ENCODE measurements at regions not wholly inside any gene's neighbourhood (a gene's known extent, or its start where the extent isn't known, plus 50 kb on each side); places are given as distances from the start of the nearest gene placed in this dataset.

DNA sequence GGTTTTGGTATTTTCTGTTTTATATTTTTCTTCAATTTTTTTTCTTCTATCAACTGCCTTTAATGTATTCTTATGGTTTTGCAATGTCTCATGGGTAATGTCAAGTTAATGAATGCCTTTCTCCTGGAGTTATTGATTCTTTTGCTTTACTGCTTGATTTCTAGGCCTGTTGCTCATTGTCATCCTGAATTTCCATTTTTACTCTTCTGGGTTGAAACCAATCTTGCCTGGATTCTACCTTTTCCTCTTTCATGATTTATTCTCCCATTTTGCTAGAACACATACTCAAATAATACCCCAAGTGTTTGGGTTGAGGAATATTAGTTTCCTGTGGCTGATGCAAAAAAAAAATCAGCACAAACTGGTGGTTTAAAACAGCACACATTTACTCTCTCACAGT, 315.2 kb upstream of the PDZRN3 start:
- H3K27me3 ChIP-seq (ENCODE audit: control insufficient read depth, insufficient read depth, low read length) = no peaks in the 10 kb centered on the region
- no peaks in the 10 kb centered on the region for H3K36me3 ChIP-seq (ENCODE audit: control insufficient read depth, low read depth, low read length)
- H3K27ac ChIP-seq (ENCODE audit: low read length) = no peak overlapping the region
- no peaks in the 10 kb centered on the region for H3K9me3 ChIP-seq (ENCODE audit: control insufficient read depth, low read depth, low read length)
- H3K4me1 ChIP-seq (ENCODE audit: control insufficient read depth, low read depth, low read length) = no peaks in the 10 kb centered on the region
- H3K9ac ChIP-seq (ENCODE audit: low read length) = no peak overlapping the region
- no peak overlapping the region for H3K4me3 ChIP-seq (ENCODE audit: low read length)

DNA sequence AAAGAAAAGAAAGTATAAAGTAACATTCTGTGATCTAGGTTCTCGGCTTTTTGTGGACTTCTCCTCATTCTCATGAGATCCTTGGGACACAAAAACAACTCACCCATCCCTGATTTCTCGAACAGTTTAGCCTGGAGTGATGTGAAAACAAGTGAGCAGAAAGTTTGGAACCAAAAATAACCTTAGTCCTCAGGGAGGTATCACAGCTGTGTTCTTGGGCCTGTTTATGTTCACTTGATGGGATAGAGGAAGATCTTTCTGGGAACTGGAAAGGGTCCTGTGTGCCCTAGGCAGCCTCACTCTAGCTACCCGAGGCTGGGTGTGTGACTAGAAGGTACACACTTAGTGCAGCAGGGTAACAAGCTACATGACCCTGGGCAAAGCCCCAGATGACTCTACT, 308.8 kb upstream of the PDZRN3 start:
- H3K9me3 ChIP-seq (ENCODE audit: control insufficient read depth, low read depth, low read length) = no peaks in the 10 kb centered on the region

DNA sequence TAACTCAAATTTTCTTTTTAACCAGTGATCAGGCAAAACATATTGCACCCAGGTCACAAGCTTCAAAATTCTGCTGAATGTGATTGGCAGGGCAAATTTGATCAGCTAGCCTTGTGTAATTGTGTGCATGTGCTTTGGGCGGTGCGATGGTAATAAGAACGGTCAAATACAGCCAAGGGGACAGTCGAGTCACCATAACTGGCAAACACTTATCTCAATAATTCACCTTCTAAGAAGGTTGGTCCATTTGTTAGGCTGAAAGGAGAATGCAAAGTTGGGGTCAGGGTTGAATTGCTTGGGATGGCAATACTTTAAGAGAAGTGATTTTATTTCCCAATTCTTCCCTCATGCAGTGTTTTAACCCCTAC, 302.4 kb upstream of the PDZRN3 start:
- Histone ChIP-seq H3K4me1 (ENCODE audit: control insufficient read depth, low read depth, low read length) (peaks cover 2% of the 10 kb centered on the region), H3K27me3 (ENCODE audit: control insufficient read depth, insufficient read depth, low read length) (no peaks in the 10 kb centered on the region), H3K9me3 (ENCODE audit: control insufficient read depth, low read depth, low read length) (no peaks in the 10 kb centered on the region), H3K27ac (ENCODE audit: low read length) (no peak overlapping the region), H3K9ac (ENCODE audit: low read length) (no peak overlapping the region), H3K4me3 (ENCODE audit: low read length) (no peak overlapping the region), H3K36me3 (ENCODE audit: control insufficient read depth, low read depth, low read length) (no peaks in the 10 kb centered on the region)

More for the DNA sequence above, 308.8 kb upstream of the PDZRN3 start:
- H3K27me3 ChIP-seq (ENCODE audit: control insufficient read depth, insufficient read depth, low read length) = no peaks in the 10 kb centered on the region
- H3K4me3 ChIP-seq (ENCODE audit: low read length) = no peak overlapping the region
- H3K27ac ChIP-seq (ENCODE audit: low read length) = no peak overlapping the region
- no peak overlapping the region for H3K9ac ChIP-seq (ENCODE audit: low read length)
- H3K36me3 ChIP-seq (ENCODE audit: control insufficient read depth, low read depth, low read length) = no peaks in the 10 kb centered on the region
- H3K4me1 ChIP-seq (ENCODE audit: control insufficient read depth, low read depth, low read length) = no peaks in the 10 kb centered on the region

DNA sequence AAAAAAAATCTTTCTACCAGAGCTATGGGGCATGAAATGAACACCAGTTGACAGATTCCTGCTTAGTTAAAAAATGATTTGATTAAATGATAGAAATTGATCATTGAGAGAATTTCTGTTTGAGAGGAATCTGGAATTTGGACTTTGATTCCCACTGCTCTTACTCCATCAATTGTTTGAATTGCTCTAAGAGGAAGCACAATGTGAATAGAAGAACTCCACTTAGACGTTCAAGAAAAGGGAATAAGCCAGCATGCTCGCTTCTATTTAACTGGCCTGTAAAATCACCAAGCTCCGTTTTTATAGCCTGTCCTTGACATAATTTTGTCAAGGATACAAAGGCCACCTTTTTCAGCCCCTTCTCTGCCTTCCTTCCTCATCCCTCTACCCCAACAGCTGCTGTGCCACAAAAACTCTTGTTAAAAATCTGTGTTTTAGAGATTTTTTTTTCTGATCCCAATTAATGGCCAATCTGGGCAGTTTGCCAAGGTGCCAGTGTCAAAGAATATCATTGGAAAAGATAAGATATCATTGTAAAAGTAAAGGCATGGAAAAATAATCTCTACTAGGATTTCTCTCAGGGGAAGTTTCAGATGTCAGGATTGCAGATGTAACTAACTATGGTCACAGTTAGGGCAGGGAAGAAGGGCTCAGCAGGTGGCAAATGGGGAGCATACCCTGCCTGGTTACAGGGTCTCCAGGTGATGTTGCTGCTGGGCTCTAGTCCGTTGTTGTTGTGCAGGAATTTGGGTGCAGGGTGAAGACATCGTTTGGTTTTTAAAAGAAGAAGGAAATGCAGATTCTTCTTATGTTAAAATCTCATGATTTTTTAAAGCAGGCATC, 301.8 kb upstream of the PDZRN3 start:
- Histone ChIP-seq H3K36me3 (ENCODE audit: control insufficient read depth, low read depth, low read length) (no peaks in the 10 kb centered on the region), H3K4me1 (ENCODE audit: control insufficient read depth, low read depth, low read length) (peaks cover 2% of the 10 kb centered on the region), H3K27ac (ENCODE audit: low read length) (no peak overlapping the region), H3K9me3 (ENCODE audit: control insufficient read depth, low read depth, low read length) (no peaks in the 10 kb centered on the region), H3K27me3 (ENCODE audit: control insufficient read depth, insufficient read depth, low read length) (no peaks in the 10 kb centered on the region), H3K4me3 (ENCODE audit: low read length) (no peak overlapping the region), H3K9ac (ENCODE audit: low read length) (no peak overlapping the region)

DNA sequence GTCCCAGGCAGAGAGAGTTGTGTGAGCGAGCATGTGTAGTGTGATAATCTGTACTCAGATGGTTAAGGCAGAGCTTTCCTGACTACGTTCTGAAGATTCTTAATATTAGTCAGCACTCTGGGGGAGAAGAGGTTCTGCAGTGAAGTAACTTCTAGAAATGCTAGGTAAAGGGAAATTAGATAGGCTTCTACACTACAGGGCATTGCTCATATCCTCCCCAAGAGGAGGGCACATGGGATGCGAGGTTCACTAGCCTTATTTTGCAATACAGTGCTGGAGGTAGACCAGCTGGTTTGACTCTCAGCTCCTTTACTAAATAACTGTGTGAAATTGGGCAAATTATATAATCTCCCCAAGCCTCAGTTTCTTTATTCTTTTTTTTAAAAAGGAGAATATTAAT, 300.3 kb upstream of the PDZRN3 start:
- peaks cover 2% of the 10 kb centered on the region for H3K4me1 ChIP-seq (ENCODE audit: control insufficient read depth, low read depth, low read length)
- H3K36me3 ChIP-seq (ENCODE audit: control insufficient read depth, low read depth, low read length) = no peaks in the 10 kb centered on the region
- no peak overlapping the region for H3K27ac ChIP-seq (ENCODE audit: low read length)
- no peaks in the 10 kb centered on the region for H3K9me3 ChIP-seq (ENCODE audit: control insufficient read depth, low read depth, low read length)
- H3K4me3 ChIP-seq (ENCODE audit: low read length) = no peak overlapping the region
- no peak overlapping the region for H3K9ac ChIP-seq (ENCODE audit: low read length)
- no peaks in the 10 kb centered on the region for H3K27me3 ChIP-seq (ENCODE audit: control insufficient read depth, insufficient read depth, low read length)

DNA sequence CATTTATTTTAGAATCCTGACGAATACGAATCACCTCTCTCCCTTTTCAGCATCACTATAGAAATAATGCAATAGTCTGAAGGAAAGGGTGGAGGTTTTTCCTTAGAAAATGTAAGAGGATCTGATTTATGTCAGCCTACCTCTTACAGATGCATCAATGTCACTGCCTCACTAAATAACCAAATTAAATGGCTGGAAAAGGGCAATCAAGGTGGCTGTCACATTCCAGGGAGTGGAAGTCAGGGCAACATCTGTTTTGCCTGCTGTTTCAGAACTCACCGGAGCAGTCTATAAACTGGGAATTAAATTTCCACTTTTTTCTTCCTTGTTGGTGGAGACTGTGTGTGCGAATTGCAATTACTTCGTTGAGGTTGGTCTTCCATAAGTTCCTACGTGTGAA, 299.3 kb upstream of the PDZRN3 start:
- Histone ChIP-seq H3K36me3 (ENCODE audit: control insufficient read depth, low read depth, low read length) (no peaks in the 10 kb centered on the region), H3K9me3 (ENCODE audit: control insufficient read depth, low read depth, low read length) (no peaks in the 10 kb centered on the region), H3K4me3 (ENCODE audit: low read length) (no peak overlapping the region), H3K9ac (ENCODE audit: low read length) (no peak overlapping the region), H3K27ac (ENCODE audit: low read length) (no peak overlapping the region), H3K27me3 (ENCODE audit: control insufficient read depth, insufficient read depth, low read length) (no peaks in the 10 kb centered on the region), H3K4me1 (ENCODE audit: control insufficient read depth, low read depth, low read length) (peaks cover 2% of the 10 kb centered on the region)

DNA sequence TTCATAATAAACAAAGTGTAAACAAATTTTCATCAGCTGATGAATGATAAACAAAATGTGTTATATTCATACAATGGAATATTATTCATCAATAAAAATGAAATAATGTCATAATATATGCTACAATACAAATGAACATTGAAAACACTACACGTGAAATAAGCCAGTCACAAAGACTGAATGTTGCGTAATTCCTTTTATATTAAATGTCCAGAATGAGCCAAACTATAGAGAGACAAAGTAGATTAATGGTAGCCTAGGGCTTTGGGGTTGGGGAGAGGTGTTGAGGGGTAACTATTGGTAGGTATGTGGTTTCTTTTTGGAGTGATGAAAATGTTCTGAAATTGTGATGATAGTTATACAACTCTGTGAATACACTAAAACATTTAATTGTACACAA, 292.9 kb upstream of the PDZRN3 start:
- H3K36me3 ChIP-seq (ENCODE audit: control insufficient read depth, low read depth, low read length) = no peaks in the 10 kb centered on the region
- no peak overlapping the region for H3K9ac ChIP-seq (ENCODE audit: low read length)
- no peak overlapping the region for H3K27ac ChIP-seq (ENCODE audit: low read length)
- no peaks in the 10 kb centered on the region for H3K27me3 ChIP-seq (ENCODE audit: control insufficient read depth, insufficient read depth, low read length)
- no peaks in the 10 kb centered on the region for H3K9me3 ChIP-seq (ENCODE audit: control insufficient read depth, low read depth, low read length)
- H3K4me1 ChIP-seq (ENCODE audit: control insufficient read depth, low read depth, low read length) = no peaks in the 10 kb centered on the region
- H3K4me3 ChIP-seq (ENCODE audit: low read length) = no peak overlapping the region

DNA sequence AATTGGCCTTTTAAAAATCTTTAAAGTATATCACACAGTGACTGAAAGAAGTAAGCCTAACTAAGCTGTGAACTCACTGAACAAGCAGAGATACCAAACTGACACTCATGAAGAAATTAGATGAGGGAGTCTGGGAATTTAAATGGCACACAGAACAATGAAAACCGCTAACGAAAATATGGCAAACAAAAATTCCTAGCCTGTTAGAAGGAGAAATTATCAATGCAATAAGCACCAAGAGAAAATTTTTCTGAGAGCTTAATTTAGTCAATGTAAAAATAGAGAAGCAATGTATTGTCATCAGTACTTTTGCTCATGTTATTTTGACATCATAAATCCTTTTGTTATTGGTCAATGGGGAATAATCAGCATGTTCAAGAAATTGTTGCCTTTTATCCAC, 291.1 kb upstream of the PDZRN3 start:
- H3K4me1 ChIP-seq (ENCODE audit: control insufficient read depth, low read depth, low read length) = no peaks in the 10 kb centered on the region
- no peaks in the 10 kb centered on the region for H3K9me3 ChIP-seq (ENCODE audit: control insufficient read depth, low read depth, low read length)
- H3K4me3 ChIP-seq (ENCODE audit: low read length) = no peak overlapping the region
- no peaks in the 10 kb centered on the region for H3K36me3 ChIP-seq (ENCODE audit: control insufficient read depth, low read depth, low read length)
- H3K27me3 ChIP-seq (ENCODE audit: control insufficient read depth, insufficient read depth, low read length) = no peaks in the 10 kb centered on the region
- H3K27ac ChIP-seq (ENCODE audit: low read length) = no peak overlapping the region
- no peak overlapping the region for H3K9ac ChIP-seq (ENCODE audit: low read length)

DNA sequence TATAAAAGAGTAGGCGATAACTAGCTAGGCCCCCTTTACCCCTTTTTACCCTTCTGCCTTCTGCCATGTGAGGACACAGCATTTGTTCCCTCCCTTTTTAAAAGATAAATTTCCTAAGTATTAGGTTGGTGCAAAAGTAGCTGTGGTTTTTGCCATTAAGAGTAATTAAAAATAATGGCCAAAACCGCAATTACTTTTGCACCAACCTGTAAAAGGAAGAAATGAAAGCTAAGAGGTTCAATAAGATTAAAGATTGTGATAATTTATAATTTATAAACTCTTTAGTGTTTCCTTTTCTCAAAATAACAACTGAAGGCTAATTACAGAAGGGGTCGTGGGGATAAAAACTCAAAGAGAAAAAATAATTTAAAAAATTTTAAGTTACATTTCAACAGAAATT, 283.5 kb upstream of the PDZRN3 start:
- H3K27ac ChIP-seq (ENCODE audit: low read length) = no peak overlapping the region
- no peak overlapping the region for H3K9ac ChIP-seq (ENCODE audit: low read length)
- H3K27me3 ChIP-seq (ENCODE audit: control insufficient read depth, insufficient read depth, low read length) = no peaks in the 10 kb centered on the region
- no peaks in the 10 kb centered on the region for H3K4me1 ChIP-seq (ENCODE audit: control insufficient read depth, low read depth, low read length)
- H3K36me3 ChIP-seq (ENCODE audit: control insufficient read depth, low read depth, low read length) = no peaks in the 10 kb centered on the region
- H3K9me3 ChIP-seq (ENCODE audit: control insufficient read depth, low read depth, low read length) = no peaks in the 10 kb centered on the region
- H3K4me3 ChIP-seq (ENCODE audit: low read length) = no peak overlapping the region

DNA sequence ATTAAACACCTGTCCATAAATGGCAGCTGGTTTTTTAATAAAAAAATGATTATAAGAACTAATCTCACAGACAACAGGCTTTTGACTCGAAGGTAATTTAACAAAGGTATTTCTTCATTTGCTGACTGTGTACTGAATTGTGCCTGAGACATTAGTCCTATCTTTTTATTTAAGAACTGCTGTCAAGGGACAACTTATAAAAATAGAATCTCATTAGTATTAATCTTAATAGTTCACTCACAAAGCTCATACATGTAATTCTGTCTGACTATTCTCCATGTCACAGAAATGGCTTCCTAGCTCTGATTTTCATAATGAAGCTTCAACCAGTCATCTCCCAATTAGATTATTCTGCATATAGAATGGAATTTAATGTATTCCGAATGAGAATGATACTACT, 276.9 kb upstream of the PDZRN3 start:
- no peaks in the 10 kb centered on the region for H3K4me1 ChIP-seq (ENCODE audit: control insufficient read depth, low read depth, low read length)
- no peaks in the 10 kb centered on the region for H3K27me3 ChIP-seq (ENCODE audit: control insufficient read depth, insufficient read depth, low read length)
- H3K9ac ChIP-seq (ENCODE audit: low read length) = no peak overlapping the region
- no peak overlapping the region for H3K27ac ChIP-seq (ENCODE audit: low read length)
- H3K36me3 ChIP-seq (ENCODE audit: control insufficient read depth, low read depth, low read length) = no peaks in the 10 kb centered on the region
- H3K4me3 ChIP-seq (ENCODE audit: low read length) = no peak overlapping the region
- no peaks in the 10 kb centered on the region for H3K9me3 ChIP-seq (ENCODE audit: control insufficient read depth, low read depth, low read length)

DNA sequence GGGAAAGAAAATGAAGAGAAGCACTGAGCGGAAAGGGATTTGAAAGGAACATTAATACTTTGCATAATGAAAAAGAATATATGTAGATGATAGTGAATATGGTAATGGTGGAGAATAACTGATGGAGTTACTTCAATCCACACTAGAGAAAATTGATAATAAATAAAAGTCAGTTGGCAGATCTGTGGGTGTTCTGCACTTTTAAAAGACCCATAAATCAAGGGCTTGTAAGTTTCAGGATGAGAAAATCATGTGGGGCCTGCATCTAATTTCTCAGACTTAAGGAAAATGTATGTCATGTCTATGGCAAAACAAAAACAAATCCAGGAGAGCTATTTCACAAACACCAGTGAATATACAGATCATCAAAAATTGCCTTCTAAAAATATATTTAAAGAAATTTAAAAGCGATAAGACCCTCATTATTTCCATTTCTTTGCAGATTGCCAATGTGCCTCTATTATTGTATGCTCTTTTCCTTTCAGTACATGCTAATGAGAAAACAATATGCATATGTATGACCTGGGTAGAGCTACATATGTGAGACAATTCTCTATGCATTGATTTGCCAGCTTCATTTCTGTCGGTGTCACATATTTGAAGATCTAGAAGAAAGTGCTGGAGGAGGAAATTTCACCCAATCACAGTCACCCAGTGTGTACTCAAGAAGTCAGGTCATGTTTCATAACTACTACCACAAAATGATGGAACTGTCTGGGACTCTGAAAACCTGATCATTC, 269.9 kb upstream of the PDZRN3 start:
- Histone ChIP-seq H3K4me1 (ENCODE audit: control insufficient read depth, low read depth, low read length) (no peaks in the 10 kb centered on the region), H3K9me3 (ENCODE audit: control insufficient read depth, low read depth, low read length) (no peaks in the 10 kb centered on the region), H3K27me3 (ENCODE audit: control insufficient read depth, insufficient read depth, low read length) (no peaks in the 10 kb centered on the region), H3K36me3 (ENCODE audit: control insufficient read depth, low read depth, low read length) (no peaks in the 10 kb centered on the region), H3K4me3 (ENCODE audit: low read length) (no peak overlapping the region), H3K9ac (ENCODE audit: low read length) (no peak overlapping the region), H3K27ac (ENCODE audit: low read length) (no peak overlapping the region)

DNA sequence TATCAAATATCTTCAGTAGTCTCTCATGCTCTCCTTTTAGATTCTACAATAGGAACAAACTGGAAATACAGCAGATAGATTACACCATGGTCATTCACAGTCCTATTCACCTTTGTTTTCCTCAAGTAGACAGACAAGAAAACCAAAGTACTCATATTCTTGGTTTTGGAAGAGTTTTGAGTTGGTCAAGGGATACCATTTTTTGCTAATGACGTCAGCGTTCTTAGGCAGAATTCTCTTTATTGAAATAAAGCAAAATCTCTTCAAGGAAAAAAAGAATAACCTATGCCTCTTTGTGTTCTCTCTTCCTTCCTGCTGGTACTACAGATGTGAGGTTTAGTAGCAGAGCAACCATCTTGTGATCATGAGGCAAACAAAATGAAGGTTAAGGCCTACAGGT, 268.3 kb upstream of the PDZRN3 start:
- H3K36me3 ChIP-seq (ENCODE audit: control insufficient read depth, low read depth, low read length) = no peaks in the 10 kb centered on the region
- H3K4me1 ChIP-seq (ENCODE audit: control insufficient read depth, low read depth, low read length) = no peaks in the 10 kb centered on the region
- H3K9me3 ChIP-seq (ENCODE audit: control insufficient read depth, low read depth, low read length) = no peaks in the 10 kb centered on the region
- H3K27ac ChIP-seq (ENCODE audit: low read length) = no peak overlapping the region
- H3K27me3 ChIP-seq (ENCODE audit: control insufficient read depth, insufficient read depth, low read length) = no peaks in the 10 kb centered on the region
- no peak overlapping the region for H3K9ac ChIP-seq (ENCODE audit: low read length)
- no peak overlapping the region for H3K4me3 ChIP-seq (ENCODE audit: low read length)

All from iPS-18a (cell line).